NB4 (cell line): ENCODE measurements at regions not wholly inside any gene's neighbourhood (a gene's known extent, or its start where the extent isn't known, plus 50 kb on each side); places are given as distances from the start of the nearest gene placed in this dataset.

ENCODE experiments used
- CTCF ChIP-seq: IDR thresholded peaks from one replicate; pipeline ENCODE4 v1.5.1; 2012; ENCODE audit warnings: low read depth, low read length
- MAX ChIP-seq: IDR thresholded peaks from 2 replicates; pipeline ENCODE4 v1.6.1; 2011; ENCODE audit warnings: low read depth, low read length
- POLR2A ChIP-seq: IDR thresholded peaks from 2 replicates; pipeline ENCODE4 v1.6.1; 2011; ENCODE audit warnings: mild to moderate bottlenecking; ENCODE audit not compliant: insufficient read length; ENCODE audit errors: extremely low read depth

- TF ChIP-seq POLR2A (no peak), CTCF (no peak), MAX (no peak)
Observed at GRCh38 chr7:101724957-101725356, 92.5 kb upstream of the CUX1 start.
